Right cardiac atrium (tissue), 5 donors: ENCODE measurements at regions not wholly inside any gene's neighbourhood (a gene's known extent, or its start where the extent isn't known, plus 50 kb on each side); places are given as distances from the start of the nearest gene placed in this dataset.
A peak's percentile ranks its signal among the peaks of the same experiment; 100 is the strongest.

Experiments
- ATAC-seq, 2 donors: fragments of 200-7000 bp; cut with Tn5 transposase; one replicate each; pipeline versions ENCODE4 v1.8.0 to v1.9.1; 2020; ENCODE audit warnings: moderate library complexity in 2 of 2, mild to moderate bottlenecking in 1 of 2
- DNase-seq, 3 donors: peaks; one replicate each; pipeline ENCODE4 v3.0.0-alpha.2; 2020
- H3K27ac ChIP-seq: one replicate; pipeline ENCODE4 v1.5.1; 2013; ENCODE audit warnings: mild to moderate bottlenecking, low read length, control low read depth, moderate library complexity
- H3K27me3 ChIP-seq: one replicate; pipeline ENCODE4 v1.6.1; 2013; ENCODE audit not compliant: control insufficient read depth, insufficient read depth
- H3K4me1 ChIP-seq: one replicate; pipeline ENCODE4 v1.6.1; 2013; ENCODE audit warnings: low read length; ENCODE audit not compliant: control insufficient read depth, insufficient read depth
- H3K4me3 ChIP-seq: one replicate; pipeline ENCODE4 v1.5.1; 2013; ENCODE audit warnings: low read length, control low read depth
- H3K9me3 ChIP-seq: one replicate; pipeline ENCODE4 v1.6.1; 2013; ENCODE audit warnings: low read length; ENCODE audit not compliant: control insufficient read depth
- WGBS: extraction: QIAGEN DNeasy Blood & Tissue Kit; methylation state at CpG from one replicate; pipeline ENCODE4 v1.1.7; 2013; 5-methylcytosine and 5-hydroxymethylcytosine counted together
- intact Hi-C, 4 donors: fragments of 100-400 bp; cut with DNase I; formaldehyde crosslinking; loops; one replicate each; pipeline versions ENCODE4 v1.11.0 to v1.14.0; 2022 to 2023
- donor health status: healthy with polysubstance abuse.
- donor health status: DM: no; HTN: yes; CAD: no.
- donor health status: DM: no; HTN: no; CAD: no.
- donor health status: DM: no; HTN: yes; CAD: no; lungs with severe emphysema.
- donor health status: DM: yes; HTN: yes; CAD: no.

GRCh38 chr10:131811630-131812403, 89.0 kb upstream of the PPP2R2D start:
- Histone ChIP-seq H3K27me3 (no peaks in the 10 kb centered on the region), H3K4me1 (no peaks in the 10 kb centered on the region), H3K4me3 (no peak overlapping the region), H3K9me3 (no peaks in the 10 kb centered on the region), H3K27ac (no peak overlapping the region)
- intact Hi-C loops: no loop called here
- no peak for ATAC-seq
- 88% methylated on average over 23 of the region's 23 CpGs for WGBS
- no peak for DNase-seq

GRCh38 chr10:131812736-131813604, 87.8 kb upstream of the PPP2R2D start:
- no peak overlapping the region for H3K27ac ChIP-seq
- 81% methylated on average over 24 of the region's 24 CpGs for WGBS
- intact Hi-C loops: no loop called here
- no peaks in the 10 kb centered on the region for H3K27me3 ChIP-seq
- ATAC-seq: no peak
- no peaks in the 10 kb centered on the region for H3K4me1 ChIP-seq
- DNase-seq: peak in 1 of 3 donors; percentile 36
- H3K4me3 ChIP-seq: no peak overlapping the region
- H3K9me3 ChIP-seq: no peaks in the 10 kb centered on the region

- DNase-seq (peak in 1 of 3 donors; percentile 30), ATAC-seq (no peak)
- Histone ChIP-seq H3K27ac (no peak overlapping the region), H3K4me1 (no peaks in the 10 kb centered on the region), H3K4me3 (no peak overlapping the region), H3K9me3 (no peaks in the 10 kb centered on the region), H3K27me3 (no peaks in the 10 kb centered on the region)
- intact Hi-C loops: no loop called here
- WGBS: 61% methylated on average over 24 of the region's 24 CpGs
These were observed 86.1 kb upstream of the PPP2R2D start for GRCh38 chr10:131814567-131815265.

- Histone ChIP-seq H3K4me3 (no peak overlapping the region), H3K27me3 (no peaks in the 10 kb centered on the region), H3K9me3 (no peaks in the 10 kb centered on the region), H3K27ac (no peak overlapping the region), H3K4me1 (no peaks in the 10 kb centered on the region)
- no peak for ATAC-seq
- peak in 1 of 3 donors; percentile 9 for DNase-seq
- WGBS: 44% methylated on average over 13 of the region's 13 CpGs
- intact Hi-C loops: no loop called here
These were observed 85.3 kb upstream of the PPP2R2D start for GRCh38 chr10:131815266-131816156.

- ATAC-seq (no peak), DNase-seq (peak in 1 of 3 donors; percentile 18)
These were observed 84.5 kb upstream of the PPP2R2D start for GRCh38 chr10:131816157-131816775.

GRCh38 chr10:131816941-131817700, 83.7 kb upstream of the PPP2R2D start:
- ATAC-seq (no peak), DNase-seq (peak in 1 of 3 donors; percentile 3)
- H3K27ac ChIP-seq: no peak overlapping the region
- no peaks in the 10 kb centered on the region for H3K27me3 ChIP-seq
- H3K4me3 ChIP-seq: no peak overlapping the region
- no peaks in the 10 kb centered on the region for H3K9me3 ChIP-seq
- 72% methylated on average over 13 of the region's 13 CpGs for WGBS
- no peaks in the 10 kb centered on the region for H3K4me1 ChIP-seq
- intact Hi-C loops: no loop called here

More at GRCh38 chr10:131816157-131816775, 84.5 kb upstream of the PPP2R2D start:
- whole genome bisulfite sequencing: 64% methylated on average over 17 of the region's 17 CpGs
- Histone ChIP-seq H3K4me3 (no peak overlapping the region), H3K4me1 (no peaks in the 10 kb centered on the region), H3K27ac (no peak overlapping the region), H3K9me3 (no peaks in the 10 kb centered on the region), H3K27me3 (no peaks in the 10 kb centered on the region)
- intact Hi-C loops: no loop called here

- ATAC-seq: no peak
- intact Hi-C loops: no loop called here
- Histone ChIP-seq H3K4me3 (no peak overlapping the region), H3K27me3 (no peaks in the 10 kb centered on the region), H3K27ac (no peak overlapping the region), H3K9me3 (no peaks in the 10 kb centered on the region), H3K4me1 (no peaks in the 10 kb centered on the region)
- 65% methylated on average over 13 of the region's 13 CpGs for WGBS
- DNase-seq: peak in 1 of 3 donors; percentile 38
These were observed 82.8 kb upstream of the PPP2R2D start for GRCh38 chr10:131817866-131818509.

- no peaks in the 10 kb centered on the region for H3K4me1 ChIP-seq
- no peaks in the 10 kb centered on the region for H3K9me3 ChIP-seq
- no peak overlapping the region for H3K27ac ChIP-seq
- 85% methylated on average over 22 of the region's 22 CpGs for WGBS
- H3K27me3 ChIP-seq: no peaks in the 10 kb centered on the region
- intact Hi-C loops: no loop called here
- DNase-seq (peak in 1 of 3 donors; percentile 25), ATAC-seq (no peak)
- H3K4me3 ChIP-seq: no peak overlapping the region
These were observed 82.1 kb upstream of the PPP2R2D start for GRCh38 chr10:131818510-131819234.
